Pancreas (tissue), 10 donors: ENCODE measurements at regions not wholly inside any gene's neighbourhood (a gene's known extent, or its start where the extent isn't known, plus 50 kb on each side); places are given as distances from the start of the nearest gene placed in this dataset.

Experiments
- ATAC-seq, 4 donors: fragments of 200-7000 bp; cut with Tn5 transposase; one replicate each; pipeline versions ENCODE4 v1.8.0 to v1.9.1; 2020; ENCODE audit warnings: mild to moderate bottlenecking in 4 of 4, moderate library complexity in 4 of 4
- DNase-seq, 6 donors: peaks; one replicate each; pipeline ENCODE4 v3.0.0-alpha.2; 2020
- FAIRE-seq: peaks from 2 replicates; lab custom pipeline; 2012; peaks lifted over from hg19 to GRCh38; lab: Jason Lieb, UNC
- H3K27ac ChIP-seq, 4 donors: fragments of 200-600 bp; sonication (generic); 1 replicate in 3 of 4; 2 replicates in 1 of 4; pipeline versions ENCODE4 v1.5.0 to v1.8.0; 2020
- H3K27me3 ChIP-seq, 4 donors: fragments of 200-600 bp; one replicate each; pipeline ENCODE4 v1.8.0; 2021
- H3K36me3 ChIP-seq, 3 donors: fragments of 200-600 bp; sonication (generic) in 1 of 3; one replicate each; pipeline versions ENCODE4 v1.5.0 to v1.8.0; 2020 to 2021
- H3K4me1 ChIP-seq, 3 donors: fragments of 200-600 bp; one replicate each; pipeline ENCODE4 v1.8.0; 2021
- H3K4me3 ChIP-seq, 4 donors: fragments of 200-600 bp; sonication (generic) in 2 of 4; one replicate each; pipeline versions ENCODE4 v1.5.0 to v1.8.0; 2020 to 2021
- H3K9me3 ChIP-seq, 4 donors: fragments of 200-600 bp; one replicate each; pipeline ENCODE4 v1.8.0; 2021
- WGBS, 2 donors: extraction: QIAGEN DNeasy Blood & Tissue Kit; methylation state at CpG; one replicate each; pipeline ENCODE4 v1.1.7; 2013; 5-methylcytosine and 5-hydroxymethylcytosine counted together
- intact Hi-C, 3 donors: fragments of 100-400 bp; cut with DNase I; formaldehyde crosslinking; loops; one replicate each; pipeline versions ENCODE4 v1.11.1 to v1.14.2; 2022
- TF ChIP-seq, protein P1 (sequence below), 4 donors: fragments of 200-600 bp; sonication (generic) in 3 of 4; IDR thresholded peaks; one replicate each; pipeline versions ENCODE4 v1.5.0 to v1.8.0; 2021; ENCODE audit warnings: antibody characterized with exemption in 4 of 4
- donor health status: healthy with polysubstance abuse.
- donor health status: DM: no; HTN: no; CAD: no; lungs with moderate emphysema.
- donor health status: DM: no; HTN: no; CAD: no.
- donor health status: control.
- donor health status: control.
- donor health status: Bipolar disorder and iron deficiency.
- donor health status: DM: yes; HTN: yes; CAD: no.
- donor health status: DM: no; HTN: no; CAD: no.
- donor health status: DM: no; HTN: no; CAD: no.
- donor health status: DM: yes; HTN: yes; CAD: no.

DNA sequence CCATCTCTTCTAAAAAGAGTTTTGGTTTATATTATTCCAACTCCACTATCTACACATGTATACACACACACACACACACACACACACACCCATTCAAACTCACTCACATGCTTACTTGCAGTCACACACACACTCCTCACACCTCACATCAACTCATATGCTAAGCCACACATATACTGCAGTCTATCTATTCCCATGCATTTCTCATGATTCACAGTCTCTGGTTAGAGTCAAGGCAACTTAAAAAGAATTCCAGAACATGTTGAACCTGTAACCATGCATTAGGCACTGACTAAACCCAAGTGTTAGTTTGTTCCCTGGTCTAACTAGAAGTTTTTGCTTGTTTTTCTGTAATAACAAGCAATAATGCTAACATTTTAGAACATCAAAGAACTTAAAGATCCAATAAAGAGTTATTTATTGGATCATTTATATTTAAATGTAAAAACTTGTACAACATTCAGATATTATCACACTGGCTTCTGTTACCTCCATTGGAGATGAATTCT lies 931.1 kb downstream of the PLA2G4A start:
- intact Hi-C loops = no loop called here
- no peaks in the 10 kb centered on the region for H3K4me1 ChIP-seq
- H3K36me3 ChIP-seq = no peaks in the 10 kb centered on the region
- no peaks in the 10 kb centered on the region for H3K27me3 ChIP-seq
- TF ChIP-seq, protein P1, sequence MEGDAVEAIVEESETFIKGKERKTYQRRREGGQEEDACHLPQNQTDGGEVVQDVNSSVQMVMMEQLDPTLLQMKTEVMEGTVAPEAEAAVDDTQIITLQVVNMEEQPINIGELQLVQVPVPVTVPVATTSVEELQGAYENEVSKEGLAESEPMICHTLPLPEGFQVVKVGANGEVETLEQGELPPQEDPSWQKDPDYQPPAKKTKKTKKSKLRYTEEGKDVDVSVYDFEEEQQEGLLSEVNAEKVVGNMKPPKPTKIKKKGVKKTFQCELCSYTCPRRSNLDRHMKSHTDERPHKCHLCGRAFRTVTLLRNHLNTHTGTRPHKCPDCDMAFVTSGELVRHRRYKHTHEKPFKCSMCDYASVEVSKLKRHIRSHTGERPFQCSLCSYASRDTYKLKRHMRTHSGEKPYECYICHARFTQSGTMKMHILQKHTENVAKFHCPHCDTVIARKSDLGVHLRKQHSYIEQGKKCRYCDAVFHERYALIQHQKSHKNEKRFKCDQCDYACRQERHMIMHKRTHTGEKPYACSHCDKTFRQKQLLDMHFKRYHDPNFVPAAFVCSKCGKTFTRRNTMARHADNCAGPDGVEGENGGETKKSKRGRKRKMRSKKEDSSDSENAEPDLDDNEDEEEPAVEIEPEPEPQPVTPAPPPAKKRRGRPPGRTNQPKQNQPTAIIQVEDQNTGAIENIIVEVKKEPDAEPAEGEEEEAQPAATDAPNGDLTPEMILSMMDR (IDR thresholded peaks at IDR 0.05) = no peak
- H3K9me3 ChIP-seq = no peaks in the 10 kb centered on the region
- no peak overlapping the region for H3K4me3 ChIP-seq
- FAIRE-seq (no peak), DNase-seq (no peak), ATAC-seq (no peak)
- H3K27ac ChIP-seq = no peak overlapping the region

- TF ChIP-seq, protein P1 (IDR thresholded peaks at IDR 0.05) = no peak
- H3K4me3 ChIP-seq = no peak overlapping the region
- no peaks in the 10 kb centered on the region for H3K4me1 ChIP-seq
- H3K9me3 ChIP-seq = no peaks in the 10 kb centered on the region
- H3K36me3 ChIP-seq = no peaks in the 10 kb centered on the region
- 52 to 55% methylated on average over 5 of the region's 5 CpGs for WGBS, 2 donors
- FAIRE-seq (no peak), DNase-seq (no peak), ATAC-seq (no peak)
- intact Hi-C loops = no loop called here
- H3K27ac ChIP-seq = no peak overlapping the region
- no peaks in the 10 kb centered on the region for H3K27me3 ChIP-seq
Observed at GRCh38 chr1:187762118-187762517, 933.4 kb downstream of the PLA2G4A start.

DNA sequence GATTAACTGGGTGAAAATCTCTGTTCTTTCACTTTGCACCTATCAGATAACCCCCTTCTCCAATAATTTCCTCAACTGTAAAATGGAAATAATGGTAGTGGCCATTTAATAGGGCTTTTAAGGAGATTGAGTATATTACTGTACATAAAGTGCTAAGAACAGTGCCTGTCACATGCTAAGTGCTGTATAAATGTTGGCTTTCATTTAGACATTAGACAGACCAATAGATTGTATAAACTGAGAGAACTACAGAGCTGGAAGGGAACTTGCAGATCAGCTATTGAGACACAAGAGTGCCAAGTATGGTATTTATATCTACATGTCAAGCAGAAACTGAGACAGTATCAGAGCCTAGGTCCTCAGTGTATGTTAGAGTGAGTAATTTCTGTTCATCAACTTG lies 934.7 kb downstream of the PLA2G4A start:
- no peaks in the 10 kb centered on the region for H3K4me1 ChIP-seq
- H3K27me3 ChIP-seq = no peaks in the 10 kb centered on the region
- FAIRE-seq = no peak
- TF ChIP-seq, protein P1 (IDR thresholded peaks at IDR 0.05) = no peak
- no peak overlapping the region for H3K4me3 ChIP-seq
- intact Hi-C loops = no loop called here
- no peak for ATAC-seq
- H3K36me3 ChIP-seq = no peaks in the 10 kb centered on the region
- no peaks in the 10 kb centered on the region for H3K9me3 ChIP-seq
- no peak overlapping the region for H3K27ac ChIP-seq
- no peak for DNase-seq

- intact Hi-C loops = no loop called here
- ATAC-seq (no peak), FAIRE-seq (no peak), DNase-seq (no peak)
- TF ChIP-seq, protein P1 (IDR thresholded peaks at IDR 0.05) = no peak
- Histone ChIP-seq H3K36me3 (no peaks in the 10 kb centered on the region), H3K4me1 (no peaks in the 10 kb centered on the region), H3K27me3 (no peaks in the 10 kb centered on the region), H3K9me3 (no peaks in the 10 kb centered on the region), H3K4me3 (no peak overlapping the region), H3K27ac (no peak overlapping the region)
- 61 to 78% methylated on average over 4 of the region's 4 CpGs for WGBS, 2 donors
Observed at GRCh38 chr1:187763976-187764375, 935.2 kb downstream of the PLA2G4A start.

DNA sequence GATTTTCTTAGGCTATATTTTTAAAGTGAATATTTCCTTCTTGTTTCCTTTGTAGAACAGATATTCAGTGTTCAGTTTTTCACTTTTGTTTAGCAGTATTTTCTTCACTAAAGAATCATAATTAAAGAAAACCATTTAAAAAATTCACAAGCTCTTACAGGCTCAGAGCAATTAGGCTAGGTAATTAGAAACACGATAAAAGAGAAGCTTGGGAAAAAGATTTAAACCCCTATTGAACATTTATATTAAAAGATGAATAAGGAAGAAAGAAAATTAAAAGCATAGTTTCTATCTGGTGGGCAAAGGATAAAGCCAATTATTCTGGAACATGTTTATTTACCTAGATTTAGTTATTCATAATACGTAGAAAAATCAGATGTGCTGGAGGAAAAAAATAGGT lies 942.6 kb downstream of the PLA2G4A start:
- no peaks in the 10 kb centered on the region for H3K4me1 ChIP-seq
- TF ChIP-seq, protein P1 (IDR thresholded peaks at IDR 0.05) = no peak
- H3K9me3 ChIP-seq = no peaks in the 10 kb centered on the region
- DNase-seq = no peak
- no peaks in the 10 kb centered on the region for H3K36me3 ChIP-seq
- FAIRE-seq = no peak
- 67 to 74% methylated on average over 2 of the region's 2 CpGs for WGBS, 2 donors
- intact Hi-C loops = no loop called here
- no peak overlapping the region for H3K27ac ChIP-seq
- no peaks in the 10 kb centered on the region for H3K27me3 ChIP-seq
- no peak overlapping the region for H3K4me3 ChIP-seq
- ATAC-seq = no peak
